Thyroid gland (tissue), 4 donors: ENCODE measurements at regions not wholly inside any gene's neighbourhood (a gene's known extent, or its start where the extent isn't known, plus 50 kb on each side); places are given as distances from the start of the nearest gene placed in this dataset.

Experiments used
- DNase-seq, 2 donors: peaks; one replicate each; pipeline ENCODE4 v3.0.0-alpha.2; 2019
- H3K27ac ChIP-seq, 3 donors: fragments of 200-600 bp; sonication (generic); 1 replicate in 2 of 3; 2 replicates in 1 of 3; pipeline ENCODE4 v1.5.1; 2016 to 2019; ENCODE audit warnings: mild to moderate bottlenecking in 1 of 3, moderate library complexity in 1 of 3
- H3K27me3 ChIP-seq: fragments of 200-600 bp; sonication (generic); one replicate; pipeline ENCODE4 v1.5.1; 2019
- H3K36me3 ChIP-seq, 2 donors: fragments of 200-600 bp; sonication (generic); one replicate each; pipeline ENCODE4 v1.5.1; 2016 to 2019
- H3K4me1 ChIP-seq, 2 donors: fragments of 200-600 bp; sonication (generic); one replicate each; pipeline ENCODE4 v1.5.1; 2017 to 2019
- H3K4me3 ChIP-seq, 3 donors: fragments of 200-600 bp; sonication (generic); replicated peaks in 1 of 3; 1 replicate in 2 of 3; 2 replicates in 1 of 3; pipeline ENCODE4 v1.5.1; 2016; ENCODE audit warnings: mild to moderate bottlenecking in 1 of 3
- H3K9me3 ChIP-seq: fragments of 200-600 bp; sonication (generic); one replicate; pipeline ENCODE4 v1.5.1; 2017
- CTCF ChIP-seq, 6 experiments: fragments of 200-600 bp in 3 of 6; fragments of 450-650 bp in 3 of 6; sonication (generic) in 3 of 6; IDR thresholded peaks; one replicate each; pipeline ENCODE4 v1.5.1; 2016 to 2019; ENCODE audit warnings: antibody characterized with exemption in 6 of 6, mild to moderate bottlenecking in 2 of 6, inconsistent platforms in 1 of 6, moderate library complexity in 1 of 6
- POLR2A ChIP-seq, 2 donors: fragments of 450-650 bp; IDR thresholded peaks; one replicate each; pipeline ENCODE4 v1.6.1; 2017; ENCODE audit warnings: antibody characterized with exemption in 2 of 2, mild to moderate bottlenecking in 2 of 2, moderate library complexity in 1 of 2
- WGBS, 2 donors: methylation state at CpG; one replicate each; pipeline ENCODE4 v1.1.5; 2017; 5-methylcytosine and 5-hydroxymethylcytosine counted together
- intact Hi-C: fragments of 100-400 bp; cut with DNase I; formaldehyde crosslinking; loops from one replicate; pipeline ENCODE4 v1.15.1; 2023

GRCh38 chr6:6834356-6835222 is 246.1 kb downstream of the LY86 start:
- Histone ChIP-seq H3K4me3 (peak overlapping the region in 1 of 3 donors; percentile 7), H3K36me3 (no peaks in the 10 kb centered on the region), H3K27ac (peak overlapping the region; percentile 75 to 90 (median 85)), H3K27me3 (no peaks in the 10 kb centered on the region), H3K4me1 (peaks cover 49 to 51% of the 10 kb centered on the region in 2 donors), H3K9me3 (no peaks in the 10 kb centered on the region)
- WGBS, 2 donors = 21 to 26% methylated on average over 16 of the region's 16 CpGs
- DNase-seq = peak; percentile 93 to 96
- intact Hi-C loops = no loop called here
- no peak for TF ChIP-seq CTCF (IDR thresholded peaks at IDR 0.05)
- peak in 1 of 2 donors; percentile 52 for TF ChIP-seq POLR2A (IDR thresholded peaks at IDR 0.05)

- H3K27ac ChIP-seq = peak overlapping the region; percentile 75 to 90 (median 85)
- intact Hi-C loops = no loop called here
- peaks cover 49 to 51% of the 10 kb centered on the region in 2 donors for H3K4me1 ChIP-seq
- H3K36me3 ChIP-seq = no peaks in the 10 kb centered on the region
- WGBS, 2 donors = 32 to 61% methylated on average over 1 of the region's 1 CpG
- no peaks in the 10 kb centered on the region for H3K9me3 ChIP-seq
- TF ChIP-seq POLR2A (IDR thresholded peaks at IDR 0.05) (peak in 1 of 2 donors; percentile 1), CTCF (IDR thresholded peaks at IDR 0.05) (no peak)
- no peaks in the 10 kb centered on the region for H3K27me3 ChIP-seq
- no peak overlapping the region for H3K4me3 ChIP-seq
- no peak for DNase-seq
Observed at GRCh38 chr6:6835223-6835503, 246.6 kb downstream of the LY86 start.

- WGBS, 2 donors = 64 to 75% methylated on average over 3 of the region's 3 CpGs
- DNase-seq = no peak
- Histone ChIP-seq H3K36me3 (no peaks in the 10 kb centered on the region), H3K4me3 (no peak overlapping the region), H3K9me3 (no peaks in the 10 kb centered on the region), H3K4me1 (peaks cover 42 to 45% of the 10 kb centered on the region in 2 donors), H3K27me3 (no peaks in the 10 kb centered on the region), H3K27ac (peak overlapping the region; percentile 75 to 90 (median 85))
- intact Hi-C loops = no loop called here
- TF ChIP-seq POLR2A (IDR thresholded peaks at IDR 0.05) (no peak), CTCF (IDR thresholded peaks at IDR 0.05) (no peak)
Observed at GRCh38 chr6:6836609-6837406, 248.3 kb downstream of the LY86 start.

GRCh38 chr6:6837541-6838080 is 249.1 kb downstream of the LY86 start:
- 28 to 35% methylated on average over 4 of the region's 4 CpGs for WGBS, 2 donors
- H3K36me3 ChIP-seq = no peaks in the 10 kb centered on the region
- no peaks in the 10 kb centered on the region for H3K27me3 ChIP-seq
- H3K9me3 ChIP-seq = no peaks in the 10 kb centered on the region
- peak overlapping the region; percentile 75 to 90 (median 85) for H3K27ac ChIP-seq
- TF ChIP-seq POLR2A (IDR thresholded peaks at IDR 0.05) = peak in 1 of 2 donors; percentile 46
- TF ChIP-seq CTCF (IDR thresholded peaks at IDR 0.05) = peak in 1 of 6 experiments; percentile 7
- H3K4me1 ChIP-seq = peaks cover 37 to 44% of the 10 kb centered on the region in 2 donors
- no peak overlapping the region for H3K4me3 ChIP-seq
- peak; percentile 69 to 76 for DNase-seq
- intact Hi-C loops = no loop called here
